ENCODE measurements at regions not wholly inside any gene's neighbourhood (a gene's known extent, or its start where the extent isn't known, plus 50 kb on each side); places are given as distances from the start of the nearest gene placed in this dataset.

DNA sequence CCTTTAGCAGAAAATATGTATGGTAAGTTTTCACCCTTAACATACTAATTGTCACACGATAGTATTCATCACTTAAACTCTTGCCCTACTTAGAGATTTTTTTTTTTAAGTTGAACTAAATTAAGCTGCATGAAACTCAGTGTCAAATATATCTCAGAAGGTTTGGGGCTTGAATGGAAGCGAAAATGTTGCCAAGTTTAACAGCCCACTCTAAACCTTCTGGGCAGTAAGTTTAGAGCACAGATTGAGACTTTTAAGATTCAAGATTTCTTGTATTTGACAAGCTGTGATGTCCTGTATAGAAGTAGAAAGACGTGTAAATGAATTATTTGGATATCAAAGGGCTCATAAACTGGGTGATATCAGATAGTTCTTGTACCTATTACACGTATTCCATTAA lies 287.3 kb upstream of the FLRT2 start:
- TF ChIP-seq SP1 (IDR thresholded peaks at IDR 0.05) (no peak), HDGF (IDR thresholded peaks at IDR 0.05; ENCODE audit: borderline replicate concordance) (no peak), BHLHE40 (IDR thresholded peaks at IDR 0.05; ENCODE audit: borderline replicate concordance) (no peak), FOXK2 (IDR thresholded peaks at IDR 0.05) (no peak), FOXA1 (IDR thresholded peaks at IDR 0.05) (no peak), FOXM1 (IDR thresholded peaks at IDR 0.05; ENCODE audit: borderline replicate concordance) (no peak), NFRKB (IDR thresholded peaks at IDR 0.05) (no peak), SUZ12 (IDR thresholded peaks at IDR 0.05) (no peak), ARNT (IDR thresholded peaks at IDR 0.05) (no peak), ELF4 (IDR thresholded peaks at IDR 0.05) (no peak), ZNF384 (IDR thresholded peaks at IDR 0.05) (no peak), L3MBTL2 (conservative IDR thresholded peaks at IDR 0.05) (no peak), CTBP1 (IDR thresholded peaks at IDR 0.05; ENCODE audit: borderline replicate concordance) (no peak)
- TF ChIP-seq, protein P1, sequence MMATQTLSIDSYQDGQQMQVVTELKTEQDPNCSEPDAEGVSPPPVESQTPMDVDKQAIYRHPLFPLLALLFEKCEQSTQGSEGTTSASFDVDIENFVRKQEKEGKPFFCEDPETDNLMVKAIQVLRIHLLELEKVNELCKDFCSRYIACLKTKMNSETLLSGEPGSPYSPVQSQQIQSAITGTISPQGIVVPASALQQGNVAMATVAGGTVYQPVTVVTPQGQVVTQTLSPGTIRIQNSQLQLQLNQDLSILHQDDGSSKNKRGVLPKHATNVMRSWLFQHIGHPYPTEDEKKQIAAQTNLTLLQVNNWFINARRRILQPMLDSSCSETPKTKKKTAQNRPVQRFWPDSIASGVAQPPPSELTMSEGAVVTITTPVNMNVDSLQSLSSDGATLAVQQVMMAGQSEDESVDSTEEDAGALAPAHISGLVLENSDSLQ (IDR thresholded peaks at IDR 0.05) = no peak
